T-helper 17 cell (primary cell): ENCODE measurements at regions not wholly inside any gene's neighbourhood (a gene's known extent, or its start where the extent isn't known, plus 50 kb on each side); places are given as distances from the start of the nearest gene placed in this dataset.

Source experiments
- ATAC-seq: fragments of 150-1000 bp; cut with Tn5 transposase; 2 replicates; pipeline ENCODE4 v1.10.0; 2021; ENCODE audit warnings: mild to moderate bottlenecking, moderate library complexity
- DNase-seq, 3 donors: peaks; one replicate each; pipeline versions ENCODE4 v3.0.0 to v3.0.0-alpha.2; 2020 to 2021
- H3K9me3 ChIP-seq: one replicate; pipeline ENCODE4 v1.7.0; 2013; ENCODE audit warnings: low read length, mild to moderate bottlenecking; ENCODE audit not compliant: control insufficient read depth, poor library complexity, severe bottlenecking
- H3K27ac Mint-ChIP-seq: one replicate; pipeline ENCODE4 v1.8.0; 2022; ENCODE audit warnings: mild to moderate bottlenecking, moderate library complexity, mixed read lengths
- H3K27me3 Mint-ChIP-seq: one replicate; pipeline ENCODE4 v1.8.0; 2022; ENCODE audit warnings: mixed read lengths
- H3K36me3 Mint-ChIP-seq: one replicate; pipeline ENCODE4 v1.8.0; 2022; ENCODE audit warnings: low read depth, mixed read lengths
- H3K4me1 Mint-ChIP-seq: one replicate; pipeline ENCODE4 v1.8.0; 2022; ENCODE audit warnings: mild to moderate bottlenecking, mixed read lengths
- H3K4me3 Mint-ChIP-seq: one replicate; pipeline ENCODE4 v1.8.0; 2022; ENCODE audit warnings: mild to moderate bottlenecking, moderate library complexity, mixed read lengths

DNA sequence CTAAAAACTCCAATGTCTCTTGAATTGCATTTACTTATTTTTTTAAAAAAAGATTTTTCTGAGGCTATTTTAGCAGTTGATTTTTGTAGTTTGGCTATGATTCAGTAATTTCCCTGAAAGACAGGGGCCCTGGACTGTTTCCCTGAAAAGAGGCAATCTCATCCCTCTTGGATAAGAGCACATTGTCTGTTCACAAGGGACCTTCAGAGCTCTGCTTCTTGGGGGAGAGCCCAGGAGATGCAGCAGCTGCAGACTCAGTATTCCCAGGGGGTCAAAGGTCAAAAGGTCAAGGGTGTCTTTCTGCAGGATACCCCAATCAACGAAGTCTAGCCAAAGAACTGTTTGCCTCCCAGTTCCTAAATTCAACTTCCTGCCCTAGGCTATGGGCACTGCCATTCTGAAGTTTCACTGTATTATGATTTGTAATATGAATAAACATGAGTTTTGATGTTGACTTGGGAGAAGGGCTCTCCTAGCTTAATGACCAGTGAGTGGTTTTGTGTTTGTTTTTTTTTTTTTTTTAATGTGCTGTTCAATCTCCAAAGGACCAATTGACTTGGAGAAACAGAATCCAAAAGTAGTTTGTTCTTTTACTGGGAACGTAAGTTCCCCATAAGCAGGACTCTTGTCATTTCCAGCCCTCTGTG lies 157.0 kb upstream of the SERPINE2 start:
- no peak overlapping the region for H3K27ac Mint-ChIP-seq
- H3K36me3 Mint-ChIP-seq = no peaks in the 10 kb centered on the region
- ATAC-seq (no peak), DNase-seq (no peak)
- H3K4me3 Mint-ChIP-seq = no peak overlapping the region
- H3K27me3 Mint-ChIP-seq = peaks cover 10% of the 10 kb centered on the region
- no peaks in the 10 kb centered on the region for H3K4me1 Mint-ChIP-seq
- no peaks in the 10 kb centered on the region for H3K9me3 ChIP-seq

DNA sequence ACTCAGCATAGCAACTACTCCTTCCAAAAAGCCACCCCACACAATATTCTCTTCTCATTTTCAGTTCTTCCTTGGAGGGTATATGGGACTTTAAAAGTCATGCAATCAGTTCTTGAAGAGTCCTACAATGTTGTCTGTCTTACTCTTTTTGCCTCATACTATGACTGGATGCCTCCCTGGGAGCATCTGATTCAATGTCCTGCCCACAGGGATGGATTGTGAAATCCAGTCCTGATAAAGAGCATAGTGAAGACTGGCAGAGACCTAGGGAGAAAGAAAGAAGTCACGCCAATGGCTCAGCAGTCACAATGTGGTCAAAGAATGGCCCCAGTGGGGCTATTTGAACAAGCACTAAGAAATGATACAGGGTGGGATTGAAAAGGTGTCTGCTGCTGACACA lies 155.1 kb upstream of the SERPINE2 start:
- no peak for ATAC-seq

DNA sequence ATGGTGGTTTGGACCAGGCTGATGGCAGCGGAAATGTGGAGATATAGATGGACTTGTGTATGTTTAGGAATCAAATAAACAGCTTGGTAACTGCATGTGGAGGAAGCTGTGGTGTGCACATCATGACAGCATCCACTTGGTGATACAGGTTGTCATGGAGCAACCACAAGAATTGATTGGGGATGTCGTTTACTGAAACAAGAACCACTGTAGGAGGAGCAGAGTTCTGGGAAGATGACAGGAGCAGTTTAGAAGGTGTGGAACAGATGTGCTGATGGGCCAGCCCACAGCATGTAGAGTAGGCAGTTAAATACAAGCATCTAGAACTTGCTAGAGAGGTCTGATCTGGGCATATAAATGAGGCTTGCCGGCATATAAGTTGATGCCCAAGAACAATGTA lies 152.4 kb upstream of the SERPINE2 start:
- no peaks in the 10 kb centered on the region for H3K9me3 ChIP-seq
- Mint-ChIP-seq H3K4me3 (no peak overlapping the region), H3K4me1 (no peaks in the 10 kb centered on the region), H3K27me3 (no peaks in the 10 kb centered on the region), H3K27ac (no peak overlapping the region), H3K36me3 (peaks cover 2% of the 10 kb centered on the region)
- ATAC-seq = no peak
- DNase-seq = no peak

More for the DNA sequence above, 155.1 kb upstream of the SERPINE2 start:
- H3K9me3 ChIP-seq = no peaks in the 10 kb centered on the region
- Mint-ChIP-seq H3K27ac (no peak overlapping the region), H3K27me3 (no peaks in the 10 kb centered on the region), H3K36me3 (no peaks in the 10 kb centered on the region), H3K4me3 (no peak overlapping the region), H3K4me1 (no peaks in the 10 kb centered on the region)
- DNase-seq = no peak

DNA sequence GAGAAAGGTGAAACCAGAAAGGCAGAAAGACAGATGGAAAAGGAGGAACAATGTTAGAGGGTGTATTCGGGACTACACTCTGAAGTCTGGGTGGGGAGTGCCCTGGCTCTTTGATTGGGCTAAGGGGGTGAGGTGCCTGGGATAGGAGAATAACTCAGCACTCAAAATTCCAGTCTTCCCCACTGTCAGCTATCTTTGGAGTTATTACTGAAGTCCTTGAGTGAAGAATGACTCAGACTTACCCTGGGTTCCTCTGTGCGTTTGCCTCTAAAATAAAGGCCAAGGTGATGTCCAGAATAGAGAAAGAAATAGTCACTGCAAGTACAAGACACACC lies 151.8 kb upstream of the SERPINE2 start:
- H3K4me1 Mint-ChIP-seq = no peaks in the 10 kb centered on the region
- no peak overlapping the region for H3K4me3 Mint-ChIP-seq
- DNase-seq = no peak
- no peaks in the 10 kb centered on the region for H3K27me3 Mint-ChIP-seq
- no peak for ATAC-seq
- no peaks in the 10 kb centered on the region for H3K9me3 ChIP-seq
- H3K27ac Mint-ChIP-seq = no peak overlapping the region
- H3K36me3 Mint-ChIP-seq = peaks cover 2% of the 10 kb centered on the region

DNA sequence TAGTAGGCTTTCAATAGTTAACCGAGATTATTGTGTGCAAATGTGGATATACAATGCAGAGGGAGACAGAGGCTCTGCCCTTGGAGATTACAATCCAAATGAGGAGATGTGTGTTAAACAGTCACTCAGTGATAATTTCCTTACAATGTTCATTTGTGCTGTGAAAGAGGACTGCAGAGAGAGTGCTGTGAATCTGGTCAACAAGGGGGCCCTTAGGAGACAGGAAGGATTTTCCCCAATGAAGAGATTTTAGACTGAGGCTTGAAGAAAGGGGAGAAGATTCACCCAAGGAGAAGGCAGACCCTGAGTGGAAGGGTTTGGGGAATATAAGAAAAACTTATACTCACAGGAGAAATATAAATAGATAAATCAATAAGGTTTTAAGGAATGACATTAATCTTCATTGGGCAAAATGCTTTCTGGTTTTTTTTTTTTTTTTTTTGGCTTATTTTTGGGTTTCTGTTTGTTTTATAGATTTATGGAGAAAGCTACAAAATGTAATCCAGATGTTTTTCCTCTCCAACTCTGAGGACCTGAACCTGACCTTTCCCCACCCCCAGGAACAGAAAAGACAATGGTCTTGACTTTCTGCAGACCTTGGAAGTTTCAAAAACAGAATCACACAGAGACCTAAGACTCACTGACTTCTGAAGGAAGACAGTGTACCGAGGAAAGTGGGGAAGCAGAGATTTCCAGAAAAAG lies 151.3 kb upstream of the SERPINE2 start:
- Mint-ChIP-seq H3K4me3 (no peak overlapping the region), H3K36me3 (peaks cover 2% of the 10 kb centered on the region), H3K27ac (no peak overlapping the region), H3K27me3 (no peaks in the 10 kb centered on the region), H3K4me1 (no peaks in the 10 kb centered on the region)
- H3K9me3 ChIP-seq = no peaks in the 10 kb centered on the region
- no peak for DNase-seq
- no peak for ATAC-seq

DNA sequence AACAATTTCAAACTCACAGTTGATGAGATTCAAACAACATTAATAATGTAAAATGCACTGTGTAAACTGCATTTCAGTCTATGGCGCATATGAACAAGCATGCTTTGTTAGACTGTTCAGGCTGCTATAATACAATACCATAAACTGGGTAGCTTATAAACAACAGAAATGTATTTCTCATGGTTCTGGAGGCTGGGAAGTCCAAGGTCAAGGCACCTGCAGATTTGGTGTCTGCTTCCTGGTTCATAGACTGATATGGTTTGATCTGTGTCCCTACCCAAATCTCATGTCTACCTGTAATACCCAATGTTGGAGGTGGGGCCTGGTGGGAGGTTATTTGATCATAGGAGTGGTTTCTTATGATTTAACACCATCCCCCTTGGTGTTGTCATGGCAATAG lies 148.1 kb upstream of the SERPINE2 start:
- Mint-ChIP-seq H3K36me3 (peaks cover 2% of the 10 kb centered on the region), H3K27ac (no peak overlapping the region), H3K4me3 (no peak overlapping the region), H3K27me3 (peaks cover 2% of the 10 kb centered on the region), H3K4me1 (no peaks in the 10 kb centered on the region)
- no peak for DNase-seq
- no peak for ATAC-seq
- no peaks in the 10 kb centered on the region for H3K9me3 ChIP-seq

DNA sequence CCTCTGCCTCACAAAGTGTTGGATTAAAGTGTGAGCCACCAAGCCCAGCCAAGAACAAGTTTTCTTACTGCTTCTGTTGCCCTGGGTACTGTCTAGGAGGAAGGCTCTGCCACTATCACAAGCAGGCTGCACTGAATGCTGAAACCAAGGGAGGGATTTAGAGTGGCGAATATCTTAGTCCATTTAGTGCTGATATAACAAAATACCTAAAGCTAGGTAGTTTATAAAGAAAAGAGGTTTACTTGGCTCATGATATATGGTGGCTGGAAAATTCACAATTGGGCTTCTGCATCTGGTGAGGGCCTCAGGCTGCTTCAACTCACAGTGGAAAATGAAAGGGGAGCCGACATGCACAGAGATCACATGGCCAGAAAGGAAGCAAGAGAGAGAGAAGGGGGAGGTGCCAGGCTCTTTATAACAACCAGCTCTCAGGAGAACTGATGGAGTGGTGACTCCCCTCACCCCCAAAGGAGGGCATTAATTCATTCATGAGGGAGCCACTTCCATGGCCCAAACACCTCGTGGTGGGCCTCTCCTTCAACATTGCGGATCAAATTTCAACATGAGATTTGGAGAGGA lies 146.0 kb upstream of the SERPINE2 start:
- ATAC-seq (no peak), DNase-seq (no peak)
- Mint-ChIP-seq H3K36me3 (peaks cover 2% of the 10 kb centered on the region), H3K27me3 (peaks cover 13% of the 10 kb centered on the region), H3K4me3 (no peak overlapping the region), H3K27ac (no peak overlapping the region), H3K4me1 (no peaks in the 10 kb centered on the region)
- H3K9me3 ChIP-seq = no peaks in the 10 kb centered on the region

DNA sequence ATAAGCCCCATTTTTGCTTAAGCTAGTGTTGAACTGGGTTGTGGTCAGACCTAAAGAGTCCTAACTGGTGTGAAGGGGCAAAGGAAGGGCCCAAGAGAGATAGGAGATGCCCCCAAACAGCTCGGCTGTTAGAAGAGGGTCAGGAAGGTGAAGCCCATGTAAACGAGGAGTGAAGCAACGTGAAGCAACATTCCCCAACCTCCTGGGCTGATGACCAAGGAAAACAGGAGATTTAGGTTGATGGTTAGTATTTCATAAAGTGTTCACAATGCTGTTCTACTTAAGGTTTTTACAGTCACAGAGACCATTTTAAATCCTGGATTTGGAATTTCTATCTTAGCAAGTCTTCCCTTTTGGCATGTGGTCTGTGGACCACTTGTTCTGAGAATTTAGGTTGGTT lies 144.0 kb upstream of the SERPINE2 start:
- Mint-ChIP-seq H3K4me3 (no peak overlapping the region), H3K36me3 (no peaks in the 10 kb centered on the region), H3K27me3 (peaks cover 18% of the 10 kb centered on the region), H3K4me1 (no peaks in the 10 kb centered on the region), H3K27ac (no peak overlapping the region)
- H3K9me3 ChIP-seq = no peaks in the 10 kb centered on the region
- DNase-seq (no peak), ATAC-seq (no peak)

DNA sequence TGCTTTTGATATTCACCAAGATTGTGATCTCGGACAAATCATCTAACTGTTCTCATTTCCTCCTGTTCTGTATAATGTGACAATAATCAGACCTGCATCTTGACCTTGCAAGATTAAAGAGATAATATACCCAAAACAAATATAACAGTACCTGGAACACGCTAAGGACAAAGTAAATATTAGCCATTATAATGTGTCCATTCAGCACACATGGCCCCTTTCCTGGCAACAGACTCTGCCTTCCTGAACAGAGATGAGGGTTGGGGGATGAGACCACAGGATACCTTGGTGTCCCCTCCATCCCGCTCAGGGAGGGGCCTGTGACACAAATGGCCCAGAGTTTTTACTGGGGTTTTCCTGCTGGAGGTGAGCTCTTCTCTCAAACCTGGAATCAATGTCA lies 143.4 kb upstream of the SERPINE2 start:
- peaks cover 18% of the 10 kb centered on the region for H3K27me3 Mint-ChIP-seq
- H3K27ac Mint-ChIP-seq = no peak overlapping the region
- H3K9me3 ChIP-seq = no peaks in the 10 kb centered on the region
- ATAC-seq (no peak), DNase-seq (no peak)
- no peaks in the 10 kb centered on the region for H3K36me3 Mint-ChIP-seq
- H3K4me3 Mint-ChIP-seq = no peak overlapping the region
- H3K4me1 Mint-ChIP-seq = no peaks in the 10 kb centered on the region

DNA sequence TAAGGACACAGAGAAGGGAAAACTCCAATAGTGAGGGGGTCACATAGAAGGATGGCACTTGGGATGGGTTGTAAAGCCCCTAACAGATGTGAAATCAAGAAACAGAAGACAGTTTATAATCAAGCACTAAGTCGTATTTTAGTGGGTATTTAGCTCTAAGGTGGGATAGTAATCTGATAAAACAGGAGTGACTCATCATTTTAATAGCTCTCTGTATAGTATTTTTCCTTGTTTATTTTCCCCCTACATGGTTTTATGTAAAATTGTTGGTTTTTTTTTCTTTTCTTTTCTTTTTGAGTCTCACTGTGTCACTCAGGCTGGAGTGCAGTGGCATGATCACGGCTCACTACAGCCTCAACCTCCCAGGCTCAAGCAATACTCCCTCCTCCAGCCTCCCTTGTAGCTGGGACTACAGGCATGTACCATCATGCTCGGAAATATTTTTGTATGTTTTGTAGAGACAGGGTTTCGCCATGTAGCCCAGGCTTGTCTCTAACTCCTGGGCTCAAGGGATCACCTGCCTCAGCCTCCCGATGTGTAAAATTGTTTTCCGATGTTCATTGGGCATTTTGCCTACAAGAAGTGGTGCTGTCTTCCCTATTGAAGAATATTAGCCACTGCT lies 142.6 kb upstream of the SERPINE2 start:
- Mint-ChIP-seq H3K27me3 (peaks cover 24% of the 10 kb centered on the region), H3K4me1 (no peaks in the 10 kb centered on the region), H3K36me3 (no peaks in the 10 kb centered on the region), H3K27ac (no peak overlapping the region), H3K4me3 (no peak overlapping the region)
- DNase-seq (no peak), ATAC-seq (no peak)
- no peaks in the 10 kb centered on the region for H3K9me3 ChIP-seq

DNA sequence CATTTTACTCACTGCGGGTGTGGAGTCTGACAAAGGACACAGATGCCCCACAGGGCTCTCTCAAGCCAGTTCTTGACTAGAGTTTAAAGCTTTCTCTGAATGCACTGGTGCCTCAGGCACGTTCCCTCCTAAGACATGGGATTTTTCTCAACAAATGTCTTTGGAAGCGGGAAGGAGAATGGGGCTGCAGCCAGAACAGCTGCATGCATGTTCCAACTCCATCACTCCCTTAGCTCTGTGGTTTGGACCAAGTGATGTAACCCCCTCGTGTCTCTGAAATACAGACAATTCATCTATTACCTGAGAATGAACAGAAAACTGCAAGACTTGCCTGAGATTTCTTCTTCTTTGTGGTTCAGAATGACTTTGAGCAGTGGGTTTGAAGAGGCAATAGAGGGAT lies 141.7 kb upstream of the SERPINE2 start:
- DNase-seq (no peak), ATAC-seq (no peak)
- H3K27me3 Mint-ChIP-seq = peaks cover 30% of the 10 kb centered on the region
- H3K4me3 Mint-ChIP-seq = no peak overlapping the region
- no peaks in the 10 kb centered on the region for H3K36me3 Mint-ChIP-seq
- no peaks in the 10 kb centered on the region for H3K9me3 ChIP-seq
- no peaks in the 10 kb centered on the region for H3K4me1 Mint-ChIP-seq
- H3K27ac Mint-ChIP-seq = no peak overlapping the region

DNA sequence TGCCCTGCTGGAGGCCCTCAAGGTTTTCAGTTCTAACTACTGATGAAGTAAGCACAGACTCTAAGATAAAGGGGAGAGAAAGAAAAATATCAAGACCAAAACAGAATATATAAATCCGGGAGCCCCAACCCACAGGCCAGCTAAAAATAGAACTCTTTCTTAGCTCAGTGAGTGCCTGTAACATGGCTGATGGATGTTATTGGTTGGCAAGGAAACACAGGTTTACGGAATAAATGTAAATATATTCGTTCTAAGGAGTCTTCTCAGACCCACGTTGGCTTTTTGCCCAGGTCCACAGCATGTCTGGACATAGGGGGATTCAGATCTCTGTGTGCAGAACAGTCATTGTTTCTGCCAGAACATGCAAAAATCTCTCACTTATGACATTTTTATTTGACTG lies 139.0 kb upstream of the SERPINE2 start:
- DNase-seq (no peak), ATAC-seq (no peak)
- Mint-ChIP-seq H3K4me1 (no peaks in the 10 kb centered on the region), H3K27me3 (peaks cover 41% of the 10 kb centered on the region), H3K36me3 (no peaks in the 10 kb centered on the region), H3K4me3 (no peak overlapping the region), H3K27ac (no peak overlapping the region)
- H3K9me3 ChIP-seq = no peaks in the 10 kb centered on the region

DNA sequence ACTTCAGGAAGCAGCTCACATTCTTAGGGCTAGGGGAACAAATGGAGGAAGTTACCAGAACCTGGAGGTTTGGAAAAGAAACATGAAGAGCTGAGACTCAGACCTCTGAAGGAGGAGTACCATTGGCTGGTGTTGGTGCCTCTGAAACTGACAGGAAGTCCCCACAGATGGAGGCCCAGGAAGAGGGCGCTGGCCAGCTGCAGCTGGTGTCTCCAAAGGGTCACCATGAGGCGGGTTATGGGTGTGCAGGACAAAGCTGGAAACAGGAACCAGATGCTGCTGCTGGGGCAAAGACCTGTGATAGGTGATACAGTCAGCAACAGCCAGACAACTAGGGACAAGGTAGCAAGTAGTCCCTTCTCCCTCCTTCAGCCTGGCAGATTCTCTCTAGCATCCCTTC lies 136.5 kb upstream of the SERPINE2 start:
- no peaks in the 10 kb centered on the region for H3K4me1 Mint-ChIP-seq
- DNase-seq = no peak

More for the DNA sequence above, 136.5 kb upstream of the SERPINE2 start:
- H3K9me3 ChIP-seq = no peaks in the 10 kb centered on the region
- ATAC-seq = no peak
- H3K27me3 Mint-ChIP-seq = peaks cover 32% of the 10 kb centered on the region
- H3K36me3 Mint-ChIP-seq = no peaks in the 10 kb centered on the region
- H3K4me3 Mint-ChIP-seq = no peak overlapping the region
- no peak overlapping the region for H3K27ac Mint-ChIP-seq
